WTC11 (cell line): ENCODE measurements at regions not wholly inside any gene's neighbourhood (a gene's known extent, or its start where the extent isn't known, plus 50 kb on each side); places are given as distances from the start of the nearest gene placed in this dataset.

Experiments
- ATF1 ChIP-seq: sonication (generic); formaldehyde crosslinking; IDR thresholded peaks from 2 replicates; pipeline ENCODE4 v1.8.1; 2023; ENCODE audit warnings: mild to moderate bottlenecking, moderate library complexity, missing genetic modification reagents
- CREM ChIP-seq: sonication (generic); formaldehyde crosslinking; IDR thresholded peaks from 2 replicates; pipeline ENCODE4 v1.8.1; 2022; ENCODE audit warnings: mild to moderate bottlenecking, missing genetic modification reagents, moderate library complexity
- SP1 ChIP-seq: sonication (generic); formaldehyde crosslinking; conservative IDR thresholded peaks from 2 replicates; pipeline ENCODE4 v1.8.1; 2022; ENCODE audit warnings: missing genetic modification reagents
- TF ChIP-seq, protein P1 (sequence below): fragments of 200-600 bp; IDR thresholded peaks from 2 replicates; pipeline ENCODE4 v1.8.0; 2022; ENCODE audit warnings: antibody characterized with exemption

DNA sequence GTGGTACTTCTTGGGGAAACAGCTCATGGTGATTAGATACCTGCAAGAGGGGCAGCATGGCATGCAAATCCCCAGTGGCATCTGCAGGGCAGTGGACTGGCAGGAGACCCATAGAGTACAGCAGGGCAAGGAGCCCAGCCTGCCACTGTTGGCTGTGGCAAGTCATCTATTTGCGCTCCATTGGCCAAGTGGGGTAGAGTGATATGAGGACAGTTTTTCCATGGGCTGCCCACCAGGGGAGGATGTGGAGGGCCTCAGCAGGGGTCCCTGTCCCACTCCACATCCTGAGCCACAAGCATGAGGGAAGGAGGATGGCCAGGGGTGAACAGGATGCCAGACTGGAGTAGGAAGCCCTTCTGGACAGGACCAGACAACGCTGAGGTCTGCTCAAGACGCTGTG is 50.9 kb upstream of the OTOF start:
- TF ChIP-seq ATF1 (CRISPR knock-in tag) (no peak), SP1 (no peak), CREM (CRISPR knock-in tag) (no peak)
- TF ChIP-seq, protein P1, sequence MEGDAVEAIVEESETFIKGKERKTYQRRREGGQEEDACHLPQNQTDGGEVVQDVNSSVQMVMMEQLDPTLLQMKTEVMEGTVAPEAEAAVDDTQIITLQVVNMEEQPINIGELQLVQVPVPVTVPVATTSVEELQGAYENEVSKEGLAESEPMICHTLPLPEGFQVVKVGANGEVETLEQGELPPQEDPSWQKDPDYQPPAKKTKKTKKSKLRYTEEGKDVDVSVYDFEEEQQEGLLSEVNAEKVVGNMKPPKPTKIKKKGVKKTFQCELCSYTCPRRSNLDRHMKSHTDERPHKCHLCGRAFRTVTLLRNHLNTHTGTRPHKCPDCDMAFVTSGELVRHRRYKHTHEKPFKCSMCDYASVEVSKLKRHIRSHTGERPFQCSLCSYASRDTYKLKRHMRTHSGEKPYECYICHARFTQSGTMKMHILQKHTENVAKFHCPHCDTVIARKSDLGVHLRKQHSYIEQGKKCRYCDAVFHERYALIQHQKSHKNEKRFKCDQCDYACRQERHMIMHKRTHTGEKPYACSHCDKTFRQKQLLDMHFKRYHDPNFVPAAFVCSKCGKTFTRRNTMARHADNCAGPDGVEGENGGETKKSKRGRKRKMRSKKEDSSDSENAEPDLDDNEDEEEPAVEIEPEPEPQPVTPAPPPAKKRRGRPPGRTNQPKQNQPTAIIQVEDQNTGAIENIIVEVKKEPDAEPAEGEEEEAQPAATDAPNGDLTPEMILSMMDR: no peak
